ENCODE measurements at regions not wholly inside any gene's neighbourhood (a gene's known extent, or its start where the extent isn't known, plus 50 kb on each side); places are given as distances from the start of the nearest gene placed in this dataset.

DNA sequence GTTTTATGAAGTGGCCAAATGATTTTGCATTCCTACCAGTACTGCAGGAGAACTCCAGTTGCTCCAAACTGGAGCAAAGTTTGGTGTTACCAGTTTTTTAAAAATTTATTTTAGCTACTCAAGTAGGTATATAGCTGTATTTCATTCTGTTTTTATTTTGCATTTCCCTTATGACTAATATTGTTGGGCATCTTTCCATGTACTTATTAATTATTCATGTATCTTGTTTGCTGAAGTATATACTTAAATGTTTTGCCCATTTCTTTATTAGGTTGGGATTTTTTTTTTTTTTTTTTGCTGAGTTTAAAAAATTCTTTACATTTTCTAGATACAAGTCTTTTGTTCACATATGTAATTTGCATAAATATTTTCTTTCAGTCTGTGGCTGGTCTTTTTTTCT, 386.6 kb upstream of the DAB2 start:
- TF ChIP-seq, protein P1, sequence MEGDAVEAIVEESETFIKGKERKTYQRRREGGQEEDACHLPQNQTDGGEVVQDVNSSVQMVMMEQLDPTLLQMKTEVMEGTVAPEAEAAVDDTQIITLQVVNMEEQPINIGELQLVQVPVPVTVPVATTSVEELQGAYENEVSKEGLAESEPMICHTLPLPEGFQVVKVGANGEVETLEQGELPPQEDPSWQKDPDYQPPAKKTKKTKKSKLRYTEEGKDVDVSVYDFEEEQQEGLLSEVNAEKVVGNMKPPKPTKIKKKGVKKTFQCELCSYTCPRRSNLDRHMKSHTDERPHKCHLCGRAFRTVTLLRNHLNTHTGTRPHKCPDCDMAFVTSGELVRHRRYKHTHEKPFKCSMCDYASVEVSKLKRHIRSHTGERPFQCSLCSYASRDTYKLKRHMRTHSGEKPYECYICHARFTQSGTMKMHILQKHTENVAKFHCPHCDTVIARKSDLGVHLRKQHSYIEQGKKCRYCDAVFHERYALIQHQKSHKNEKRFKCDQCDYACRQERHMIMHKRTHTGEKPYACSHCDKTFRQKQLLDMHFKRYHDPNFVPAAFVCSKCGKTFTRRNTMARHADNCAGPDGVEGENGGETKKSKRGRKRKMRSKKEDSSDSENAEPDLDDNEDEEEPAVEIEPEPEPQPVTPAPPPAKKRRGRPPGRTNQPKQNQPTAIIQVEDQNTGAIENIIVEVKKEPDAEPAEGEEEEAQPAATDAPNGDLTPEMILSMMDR (conservative IDR thresholded peaks at IDR 0.05; ENCODE audit: low read length): no peak
- DNase-seq (ENCODE audit: low read depth): no peak
- H3K4me3 ChIP-seq (ENCODE audit: low read length): no peak overlapping the region

DNA sequence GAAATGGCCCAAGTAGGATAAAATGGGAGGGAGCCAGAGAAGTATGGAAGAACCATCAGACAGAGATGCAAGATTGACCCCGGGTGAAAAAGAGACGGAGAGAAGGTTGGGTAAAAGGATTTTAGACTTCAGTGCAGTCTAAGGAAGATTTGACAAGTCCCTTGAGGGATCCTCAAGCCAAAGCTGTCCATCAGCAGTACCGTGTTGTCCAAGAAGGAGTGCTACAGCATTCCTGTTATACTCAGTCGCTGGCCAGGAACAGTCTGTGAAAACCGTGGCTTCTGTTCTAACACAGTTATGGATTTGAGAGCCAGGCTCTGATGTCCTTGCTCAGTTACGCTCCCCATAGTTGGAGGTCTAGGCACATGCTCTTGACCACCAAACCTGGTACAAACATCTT, 383.9 kb upstream of the DAB2 start:
- TF ChIP-seq, protein P1 (conservative IDR thresholded peaks at IDR 0.05; ENCODE audit: low read length): no peak
- no peak for DNase-seq (ENCODE audit: low read depth)
- H3K4me3 ChIP-seq (ENCODE audit: low read length): no peak overlapping the region

DNA sequence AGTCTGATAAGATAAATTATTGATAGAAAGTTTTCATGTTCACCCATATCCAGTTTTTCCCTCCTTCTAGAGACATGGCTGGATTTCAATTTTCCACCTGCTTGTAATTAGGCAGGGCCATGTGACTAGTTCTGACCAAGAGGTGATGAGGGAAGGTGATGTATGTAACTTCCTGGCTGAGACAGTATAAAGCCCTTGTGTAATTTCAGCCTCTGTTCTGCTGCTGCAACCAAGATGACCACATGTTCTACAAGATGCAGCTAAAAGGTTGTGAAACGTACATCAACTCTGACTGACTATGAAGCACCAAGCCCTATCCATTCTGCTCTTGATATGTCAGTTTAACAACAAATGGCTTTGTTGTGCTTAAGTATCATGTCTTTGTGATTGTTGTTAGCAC, 376.5 kb upstream of the DAB2 start:
- DNase-seq (ENCODE audit: low read depth): peak; percentile 33
- TF ChIP-seq, protein P1 (conservative IDR thresholded peaks at IDR 0.05; ENCODE audit: low read length): no peak
- H3K4me3 ChIP-seq (ENCODE audit: low read length): no peak overlapping the region

DNA sequence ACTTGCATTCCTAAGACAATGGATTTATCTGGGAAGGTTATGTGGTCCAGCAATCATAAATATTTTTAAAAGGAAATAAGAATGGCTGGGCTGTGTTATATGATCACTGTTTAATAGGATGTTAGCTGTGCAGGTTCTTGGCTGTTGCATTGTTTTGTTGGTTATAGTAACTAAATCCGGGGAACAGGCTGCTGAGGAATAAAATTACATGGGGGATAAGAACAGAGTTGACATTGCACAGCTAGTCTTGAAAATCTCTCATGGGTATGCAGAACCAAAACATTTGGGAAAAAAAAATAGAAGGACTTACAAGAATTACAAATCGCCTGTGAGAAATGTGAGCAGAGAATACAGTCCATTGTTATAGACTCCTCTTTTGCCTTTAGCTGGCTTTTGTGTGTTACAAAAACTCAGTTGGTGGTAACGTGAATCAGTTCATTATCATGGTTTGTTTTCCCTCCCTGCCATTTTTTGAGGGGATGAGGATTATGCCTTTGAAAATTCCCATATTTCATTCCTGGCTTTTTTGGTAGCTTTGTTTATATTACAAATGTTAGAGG, 375.3 kb upstream of the DAB2 start:
- no peak for DNase-seq (ENCODE audit: low read depth)
- TF ChIP-seq, protein P1 (conservative IDR thresholded peaks at IDR 0.05; ENCODE audit: low read length): no peak
- no peak overlapping the region for H3K4me3 ChIP-seq (ENCODE audit: low read length)

DNA sequence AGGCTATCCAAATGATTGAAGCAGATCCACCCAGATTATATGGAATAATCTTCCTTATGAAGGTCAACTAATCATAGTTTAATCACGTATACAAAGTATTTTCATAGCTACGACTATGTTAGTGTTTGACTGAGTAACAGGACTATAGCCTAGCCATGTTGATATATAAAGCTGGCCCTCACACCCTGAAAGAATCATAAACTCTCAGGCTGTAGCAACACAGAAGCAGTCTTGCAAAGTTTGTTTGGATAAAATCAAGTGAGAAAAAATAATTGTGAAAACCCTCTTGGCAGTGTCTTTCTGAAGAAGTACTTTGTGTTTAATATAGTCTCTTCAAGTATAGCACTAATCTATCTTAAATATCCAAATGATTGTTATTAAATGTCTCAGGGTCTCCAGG, 374.5 kb upstream of the DAB2 start:
- TF ChIP-seq, protein P1 (conservative IDR thresholded peaks at IDR 0.05; ENCODE audit: low read length): no peak
- no peak for DNase-seq (ENCODE audit: low read depth)

DNA sequence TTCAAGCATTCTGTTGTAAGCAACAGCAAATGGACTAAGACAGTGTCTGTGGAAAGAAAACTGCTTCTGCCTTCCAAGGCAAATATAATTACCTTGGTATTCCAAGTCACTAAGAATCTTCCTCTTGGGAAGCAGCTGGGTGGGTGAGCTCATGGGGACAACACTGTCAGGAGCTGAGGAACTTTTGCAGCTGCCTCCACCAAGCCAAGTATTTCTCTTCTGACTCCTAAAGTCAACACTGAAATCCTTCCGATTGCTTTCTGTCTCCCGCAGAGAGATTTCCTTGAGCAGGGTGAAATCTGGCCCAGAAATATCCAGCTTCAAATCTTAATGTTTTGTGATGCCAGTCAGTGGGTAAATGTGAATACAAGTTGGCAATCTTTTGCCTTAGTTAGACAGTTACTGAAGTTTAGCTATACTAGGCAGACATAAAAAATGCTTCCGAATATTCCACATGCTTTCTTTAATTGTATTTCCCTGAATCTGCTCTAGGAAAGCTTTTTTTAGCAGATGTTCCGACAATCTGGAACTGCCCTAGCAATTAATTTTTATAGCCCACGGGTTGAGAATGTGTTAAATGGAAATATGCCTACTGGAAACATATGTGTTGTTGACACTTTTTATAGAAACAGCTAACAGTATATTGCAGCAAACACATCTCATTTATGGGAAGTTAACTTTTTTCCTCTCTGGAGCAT, 369.9 kb upstream of the DAB2 start:
- peak; percentile 53 for DNase-seq (ENCODE audit: low read depth)
- TF ChIP-seq, protein P1 (conservative IDR thresholded peaks at IDR 0.05; ENCODE audit: low read length): no peak
- no peak overlapping the region for H3K4me3 ChIP-seq (ENCODE audit: low read length)

More for the DNA sequence above, 374.5 kb upstream of the DAB2 start:
- H3K4me3 ChIP-seq (ENCODE audit: low read length): no peak overlapping the region

DNA sequence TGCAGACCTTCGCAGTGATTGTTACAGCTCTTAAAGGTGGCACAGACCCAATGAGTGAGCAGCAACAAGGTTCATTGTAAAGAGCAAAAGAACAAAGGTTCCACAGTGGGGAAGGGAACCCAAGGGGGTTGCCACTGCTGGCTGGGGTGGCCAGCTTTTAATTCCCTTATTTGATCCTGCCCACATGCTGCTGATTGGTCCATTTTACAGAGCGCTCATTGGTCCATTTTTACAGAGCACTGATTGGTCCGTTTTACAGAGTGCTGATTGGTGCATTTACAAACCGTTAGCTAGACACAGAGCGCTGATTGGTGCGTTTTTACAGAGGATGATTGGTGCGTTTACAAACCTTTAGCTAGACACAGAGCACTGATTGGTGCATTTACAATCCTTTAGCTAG, 360.6 kb upstream of the DAB2 start:
- H3K4me3 ChIP-seq (ENCODE audit: low read length): no peak overlapping the region
- no peak for DNase-seq (ENCODE audit: low read depth)

More for the DNA sequence above, 360.6 kb upstream of the DAB2 start:
- TF ChIP-seq, protein P1 (conservative IDR thresholded peaks at IDR 0.05; ENCODE audit: low read length): no peak
